ENCODE measurements at regions not wholly inside any gene's neighbourhood (a gene's known extent, or its start where the extent isn't known, plus 50 kb on each side); places are given as distances from the start of the nearest gene placed in this dataset.

- Histone ChIP-seq H3K4me1 (ENCODE audit: control insufficient read depth, extremely low read depth, insufficient read depth, low read length) (no peaks in the 10 kb centered on the region), H3K27ac (ENCODE audit: insufficient read depth, low read length) (no peak overlapping the region), H4K20me1 (ENCODE audit: control insufficient read depth, extremely low read depth, insufficient read depth, low read length) (no peaks in the 10 kb centered on the region), H3K4me2 (ENCODE audit: extremely low read depth, insufficient read depth, low read length) (no peak overlapping the region), H3K4me3 (replicated peaks in 1 of 4; ENCODE audit: control extremely low read depth in 1 of 4, insufficient read depth in 1 of 4, low read depth in 3 of 4, low read length in 4 of 4) (no peak overlapping the region), H3K9ac (ENCODE audit: insufficient read depth, low read length) (no peak overlapping the region), H3K9me3 (ENCODE audit: control insufficient read depth, insufficient read depth, low read depth, low read length) (no peaks in the 10 kb centered on the region), H3K79me2 (ENCODE audit: control insufficient read depth, insufficient read depth, low read length) (no peaks in the 10 kb centered on the region), H3K27me3 (ENCODE audit: control insufficient read depth, insufficient read depth, low read length) (no peaks in the 10 kb centered on the region), H3K36me3 (ENCODE audit: control insufficient read depth, insufficient read depth, low read length) (no peaks in the 10 kb centered on the region), H2AFZ (ENCODE audit: low read length) (no peak overlapping the region)
- no peak for TF ChIP-seq EZH2 (IDR thresholded peaks at IDR 0.05; ENCODE audit: low read length, missing control alignments)
- no peak for TF ChIP-seq CTCF (conservative IDR thresholded peaks at IDR 0.05 in 1 of 2, IDR thresholded peaks at IDR 0.05 in 1 of 2; ENCODE audit: low read depth in 1 of 2, low read length in 2 of 2)
- no peak for DNase-seq (ENCODE audit: low read depth in 2 of 2)
Measured at GRCh38 chr9:82101475-82101874, 112.9 kb downstream of the SPATA31D1 start.

- Histone ChIP-seq H3K4me2 (ENCODE audit: extremely low read depth, insufficient read depth, low read length) (no peak overlapping the region), H2AFZ (ENCODE audit: low read length) (no peak overlapping the region), H3K9ac (ENCODE audit: insufficient read depth, low read length) (no peak overlapping the region), H4K20me1 (ENCODE audit: control insufficient read depth, extremely low read depth, insufficient read depth, low read length) (no peaks in the 10 kb centered on the region), H3K27me3 (ENCODE audit: control insufficient read depth, insufficient read depth, low read length) (no peaks in the 10 kb centered on the region), H3K9me3 (ENCODE audit: control insufficient read depth, insufficient read depth, low read depth, low read length) (no peaks in the 10 kb centered on the region), H3K27ac (ENCODE audit: insufficient read depth, low read length) (no peak overlapping the region), H3K36me3 (ENCODE audit: control insufficient read depth, insufficient read depth, low read length) (no peaks in the 10 kb centered on the region), H3K4me1 (ENCODE audit: control insufficient read depth, extremely low read depth, insufficient read depth, low read length) (no peaks in the 10 kb centered on the region), H3K4me3 (replicated peaks in 1 of 4; ENCODE audit: control extremely low read depth in 1 of 4, insufficient read depth in 1 of 4, low read depth in 3 of 4, low read length in 4 of 4) (no peak overlapping the region), H3K79me2 (ENCODE audit: control insufficient read depth, insufficient read depth, low read length) (no peaks in the 10 kb centered on the region)
- no peak for DNase-seq (ENCODE audit: low read depth in 2 of 2)
- no peak for TF ChIP-seq EZH2 (IDR thresholded peaks at IDR 0.05; ENCODE audit: low read length, missing control alignments)
- TF ChIP-seq CTCF (conservative IDR thresholded peaks at IDR 0.05 in 1 of 2, IDR thresholded peaks at IDR 0.05 in 1 of 2; ENCODE audit: low read depth in 1 of 2, low read length in 2 of 2) = no peak
Measured at GRCh38 chr9:82104252-82104651, 115.7 kb downstream of the SPATA31D1 start.

DNA sequence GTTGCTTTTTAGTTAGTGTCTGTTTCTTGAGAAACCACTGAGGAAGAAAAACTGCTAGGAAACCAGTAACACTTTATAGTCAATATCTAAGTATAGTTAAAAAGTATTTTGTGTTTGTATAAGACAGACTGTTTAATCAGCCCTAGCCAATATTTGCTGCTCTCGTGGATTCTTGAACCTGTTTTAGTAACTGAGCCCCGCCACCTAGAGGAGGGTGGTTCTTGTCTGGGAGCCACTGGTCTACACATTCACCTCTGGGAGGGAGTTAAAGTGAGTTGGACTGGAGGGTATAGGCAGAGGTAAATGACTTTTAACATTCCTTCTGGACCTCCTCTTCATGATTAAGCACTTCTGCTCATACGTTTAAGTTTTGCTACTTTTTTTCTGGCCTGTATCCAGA, 117.2 kb downstream of the SPATA31D1 start:
- no peak overlapping the region for H3K4me3 ChIP-seq (replicated peaks in 1 of 4; ENCODE audit: control extremely low read depth in 1 of 4, insufficient read depth in 1 of 4, low read depth in 3 of 4, low read length in 4 of 4)
- H4K20me1 ChIP-seq (ENCODE audit: control insufficient read depth, extremely low read depth, insufficient read depth, low read length) = no peaks in the 10 kb centered on the region
- no peaks in the 10 kb centered on the region for H3K79me2 ChIP-seq (ENCODE audit: control insufficient read depth, insufficient read depth, low read length)
- H3K4me2 ChIP-seq (ENCODE audit: extremely low read depth, insufficient read depth, low read length) = no peak overlapping the region
- H3K27me3 ChIP-seq (ENCODE audit: control insufficient read depth, insufficient read depth, low read length) = no peaks in the 10 kb centered on the region
- H3K9ac ChIP-seq (ENCODE audit: insufficient read depth, low read length) = no peak overlapping the region
- no peak for DNase-seq (ENCODE audit: low read depth in 2 of 2)
- H3K4me1 ChIP-seq (ENCODE audit: control insufficient read depth, extremely low read depth, insufficient read depth, low read length) = no peaks in the 10 kb centered on the region
- TF ChIP-seq CTCF (conservative IDR thresholded peaks at IDR 0.05 in 1 of 2, IDR thresholded peaks at IDR 0.05 in 1 of 2; ENCODE audit: low read depth in 1 of 2, low read length in 2 of 2) (no peak), EZH2 (IDR thresholded peaks at IDR 0.05; ENCODE audit: low read length, missing control alignments) (no peak)
- no peak overlapping the region for H3K27ac ChIP-seq (ENCODE audit: insufficient read depth, low read length)
- no peaks in the 10 kb centered on the region for H3K36me3 ChIP-seq (ENCODE audit: control insufficient read depth, insufficient read depth, low read length)
- no peaks in the 10 kb centered on the region for H3K9me3 ChIP-seq (ENCODE audit: control insufficient read depth, insufficient read depth, low read depth, low read length)
- no peak overlapping the region for H2AFZ ChIP-seq (ENCODE audit: low read length)
